SK-N-SH (cell line): ENCODE measurements at regions not wholly inside any gene's neighbourhood (a gene's known extent, or its start where the extent isn't known, plus 50 kb on each side); places are given as distances from the start of the nearest gene placed in this dataset.

Source experiments
- CTCF ChIA-PET: fragments of 300-600, 350-600 bp; formaldehyde crosslinking; extraction: SDS; loops from one replicate; lab custom pipeline; 2021; lab: Yijun Ruan, JAX
- POLR2A ChIA-PET: fragments of 350-600 bp; sonication (Branson Sonifier 250); formaldehyde crosslinking; extraction: SDS; loops from one replicate; lab custom pipeline; 2020; ENCODE audit warnings: antibody characterized with exemption, inconsistent platforms; lab: Yijun Ruan, JAX
- DNase-seq: peaks from one replicate; pipeline ENCODE4 v3.0.0; 2012
- H2AFZ ChIP-seq: fragments of 200-600 bp; sonication (generic); 2 replicates; pipeline ENCODE4 v1.8.1; 2016; ENCODE audit warnings: antibody characterized with exemption, mild to moderate bottlenecking, low read depth
- H3F3A ChIP-seq: fragments of 200-600 bp; sonication (generic); replicated peaks from 2 replicates; pipeline ENCODE3; 2016; ENCODE audit warnings: antibody characterized with exemption, mild to moderate bottlenecking; ENCODE audit not compliant: insufficient read depth
- H3K27ac ChIP-seq, 2 experiments: fragments of 200-500 bp in 1 of 2; fragments of 200-600 bp in 1 of 2; sonication (Bioruptor generic) in 1 of 2; sonication (generic), shearing (Covaris generic) in 1 of 2; 2 replicates each; pipeline versions ENCODE4 v1.5.1 to v1.6.1; 2014 to 2016; ENCODE audit warnings: low read depth in 2 of 2, inconsistent platforms in 1 of 2, low read length in 1 of 2, mild to moderate bottlenecking in 1 of 2, mixed read lengths in 1 of 2
- H3K27me3 ChIP-seq: fragments of 200-600 bp; sonication (generic), shearing (Covaris generic); 2 replicates; pipeline ENCODE4 v1.6.1; 2016; ENCODE audit warnings: mixed run types; ENCODE audit not compliant: insufficient read depth
- H3K36me3 ChIP-seq, 2 experiments: fragments of 200-500 bp in 1 of 2; fragments of 200-600 bp in 1 of 2; sonication (Bioruptor generic) in 1 of 2; sonication (generic) in 1 of 2; replicated peaks in 1 of 2; 2 replicates each; pipeline versions ENCODE3 to v1.5.1; 2014 to 2016; ENCODE audit warnings: low read length in 1 of 2, mild to moderate bottlenecking in 1 of 2; ENCODE audit not compliant: insufficient read depth in 2 of 2, control insufficient read depth in 1 of 2
- H3K4me1 ChIP-seq, 2 experiments: fragments of 200-500 bp in 1 of 2; fragments of 200-600 bp in 1 of 2; sonication (Bioruptor generic) in 1 of 2; sonication (generic), shearing (Covaris generic) in 1 of 2; 2 replicates each; pipeline versions ENCODE4 v1.5.1 to v1.6.1; 2014 to 2016; ENCODE audit warnings: low read depth in 1 of 2, low read length in 1 of 2, mixed run types in 1 of 2; ENCODE audit not compliant: insufficient read depth in 2 of 2, control insufficient read depth in 1 of 2
- H3K4me2 ChIP-seq: fragments of 200-600 bp; sonication (generic), shearing (Covaris generic); 2 replicates; pipeline ENCODE4 v1.6.1; 2017; ENCODE audit warnings: mixed run types
- H3K4me3 ChIP-seq, 2 experiments: fragments of 200-500 bp in 1 of 2; fragments of 200-600 bp in 1 of 2; sonication (Bioruptor generic) in 1 of 2; sonication (generic), shearing (Covaris generic) in 1 of 2; 2 replicates each; pipeline versions ENCODE4 v1.5.1 to v1.8.1; 2014 to 2016; ENCODE audit warnings: low read depth in 2 of 2, inconsistent platforms in 1 of 2, low read length in 1 of 2, mild to moderate bottlenecking in 1 of 2, mixed read lengths in 1 of 2, moderate library complexity in 1 of 2
- H3K79me2 ChIP-seq: fragments of 200-600 bp; sonication (generic); 2 replicates; pipeline ENCODE4 v1.8.1; 2017; ENCODE audit warnings: mild to moderate bottlenecking; ENCODE audit not compliant: insufficient read depth
- H3K9ac ChIP-seq: fragments of 200-600 bp; sonication (generic); 2 replicates; pipeline ENCODE4 v1.6.1; 2017; ENCODE audit warnings: mixed run types
- H3K9me2 ChIP-seq: fragments of 200-600 bp; sonication (generic); 2 replicates; pipeline ENCODE4 v1.6.1; 2017; ENCODE audit warnings: mixed run types
- H3K9me3 ChIP-seq: fragments of 200-600 bp; sonication (generic); 2 replicates; pipeline ENCODE4 v1.6.1; 2017; ENCODE audit warnings: mixed run types, mild to moderate bottlenecking, moderate library complexity
- H4K20me1 ChIP-seq: fragments of 200-600 bp; sonication (generic); 2 replicates; pipeline ENCODE4 v1.6.1; 2017; ENCODE audit warnings: mild to moderate bottlenecking, mixed run types; ENCODE audit not compliant: insufficient read depth
- ELF1 ChIP-seq: IDR thresholded peaks from 2 replicates; pipeline ENCODE4 v1.4.0; 2012
- EZH2phosphoT487 ChIP-seq: fragments of 200-600 bp; sonication (generic); IDR thresholded peaks from 2 replicates; pipeline ENCODE4 v1.6.1; 2017; ENCODE audit warnings: low read depth, mixed run types, mild to moderate bottlenecking, antibody characterized with exemption, moderate library complexity, borderline replicate concordance
- FOSL2 ChIP-seq: IDR thresholded peaks from 2 replicates; pipeline ENCODE4 v1.4.0; 2012; ENCODE audit warnings: low read depth, mild to moderate bottlenecking, moderate library complexity, borderline replicate concordance
- FOXM1 ChIP-seq: IDR thresholded peaks from 2 replicates; pipeline ENCODE4 v1.4.0; 2012; ENCODE audit warnings: low read depth, mild to moderate bottlenecking
- GABPA ChIP-seq: IDR thresholded peaks from 2 replicates; pipeline ENCODE4 v1.4.0; 2012; ENCODE audit warnings: low read depth, mild to moderate bottlenecking
- GATA2 ChIP-seq: sonication (generic); formaldehyde crosslinking; IDR thresholded peaks from 2 replicates; pipeline ENCODE4 v1.5.0; 2020; ENCODE audit warnings: mild to moderate bottlenecking, missing genetic modification reagents
- MEF2A ChIP-seq: IDR thresholded peaks from 2 replicates; pipeline ENCODE4 v1.4.0; 2012; ENCODE audit warnings: low read depth, borderline replicate concordance
- PBX3 ChIP-seq: IDR thresholded peaks from 2 replicates; pipeline ENCODE4; 2012
- POLR2AphosphoS5 ChIP-seq: IDR thresholded peaks from 2 replicates; pipeline ENCODE4 v1.6.1; 2012; ENCODE audit warnings: low read depth, low read length
- RCOR1 ChIP-seq: fragments of 150-350 bp; IDR thresholded peaks from 2 replicates; pipeline ENCODE4 v1.6.1; 2017; ENCODE audit warnings: antibody characterized with exemption, low read length
- RFX5 ChIP-seq: IDR thresholded peaks from 2 replicates; pipeline ENCODE4 v1.6.1; 2012; ENCODE audit warnings: mild to moderate bottlenecking, improper control_type of control experiment, low read length
- RXRA ChIP-seq: IDR thresholded peaks from 2 replicates; pipeline ENCODE4 v1.4.0; 2012; ENCODE audit warnings: low read depth, mild to moderate bottlenecking, borderline replicate concordance
- SMC3 ChIP-seq: IDR thresholded peaks from 2 replicates; pipeline ENCODE4 v1.6.1; 2012; ENCODE audit warnings: low read depth, low read length, improper control_type of control experiment
- TAF1 ChIP-seq: IDR thresholded peaks from 2 replicates; pipeline ENCODE4 v1.6.1; 2012; ENCODE audit warnings: low read depth, mild to moderate bottlenecking, low read length, moderate library complexity, borderline replicate concordance
- TCF12 ChIP-seq: IDR thresholded peaks from 2 replicates; pipeline ENCODE4 v1.4.0; 2012
- TEAD4 ChIP-seq: IDR thresholded peaks from 2 replicates; pipeline ENCODE4 v1.4.0; 2012; ENCODE audit warnings: mild to moderate bottlenecking, borderline replicate concordance; ENCODE audit not compliant: insufficient read depth
- ZBTB33 ChIP-seq: IDR thresholded peaks from 2 replicates; pipeline ENCODE4 v1.4.0; 2012; ENCODE audit warnings: low read depth, borderline replicate concordance
- WGBS: methylation state at CpG from one replicate; pipeline ENCODE4 v1.1.6; 2017; ENCODE audit warnings: low lambda C conversion rate; 5-methylcytosine and 5-hydroxymethylcytosine counted together

- WGBS = 83% methylated on average over 4 of the region's 4 CpGs
- Histone ChIP-seq H3K27me3 (no peaks in the 10 kb centered on the region), H3K4me1 (peaks cover 24 to 41% of the 10 kb centered on the region in 2 experiments), H4K20me1 (no peaks in the 10 kb centered on the region), H2AFZ (no peak overlapping the region), H3K4me3 (no peak overlapping the region), H3K9me2 (no peaks in the 10 kb centered on the region), H3K9me3 (no peaks in the 10 kb centered on the region), H3K79me2 (peaks cover 79% of the 10 kb centered on the region), H3K36me3 (no peaks in the 10 kb centered on the region), H3F3A (no peaks in the 10 kb centered on the region), H3K4me2 (no peak overlapping the region), H3K9ac (no peak overlapping the region), H3K27ac (no peak overlapping the region)
- CTCF ChIA-PET = interaction anchor here (1.1 kb wide), 1 partner anchor 388 kb away, joined by 5 read pairs; no protein-coding TSS in a partner anchor
- no peak for DNase-seq
- TF ChIP-seq ZBTB33 (no peak), ELF1 (no peak), RCOR1 (no peak), GATA2 (no peak), EZH2phosphoT487 (no peak), TCF12 (no peak), MEF2A (no peak), TEAD4 (no peak), FOSL2 (no peak), POLR2AphosphoS5 (no peak), FOXM1 (no peak), TAF1 (no peak), RFX5 (no peak), PBX3 (no peak), RXRA (no peak), SMC3 (no peak)
- POLR2A ChIA-PET = interaction anchor here (0.6 kb wide), 1 partner anchor 221 kb away, joined by 7 read pairs; no protein-coding TSS in a partner anchor
Measured at GRCh38 chr14:71365361-71365760, 458.1 kb downstream of the PCNX1 start.

GRCh38 chr14:71366861-71367260 is 459.6 kb downstream of the PCNX1 start:
- Histone ChIP-seq H3K79me2 (peaks cover 78% of the 10 kb centered on the region), H3K4me2 (no peak overlapping the region), H3K9me3 (no peaks in the 10 kb centered on the region), H4K20me1 (no peaks in the 10 kb centered on the region)
- TF ChIP-seq TEAD4 = no peak
- TF ChIP-seq GABPA = no peak
- TF ChIP-seq ELF1 = no peak
- no peak for TF ChIP-seq EZH2phosphoT487
- TF ChIP-seq, all 33 proteins: peak for 0
- POLR2A ChIA-PET = interaction anchor here (0.6 kb wide), 1 partner anchor 37 kb away, joined by 3 read pairs; no protein-coding TSS in a partner anchor
- DNase-seq = no peak
- Histone ChIP-seq H3K9ac (no peak overlapping the region), H3K27ac (no peak overlapping the region), H3K4me1 (peaks cover 19 to 39% of the 10 kb centered on the region in 2 experiments; a peak in 3 of 4 replicates), H3K27me3 (no peaks in the 10 kb centered on the region), H3F3A (peaks cover 9% of the 10 kb centered on the region), H3K9me2 (no peaks in the 10 kb centered on the region), H3K4me3 (no peak overlapping the region), H2AFZ (no peak overlapping the region), H3K36me3 (no peaks in the 10 kb centered on the region)
- CTCF ChIA-PET = interaction anchor here (1.0 kb wide), 1 partner anchor 46 kb away, joined by 3 read pairs; no protein-coding TSS in a partner anchor
- 93% methylated on average over 4 of the region's 4 CpGs for WGBS
